NCI-H345 treated with DMSO at 0.1 percent for 48 hours (cell line): ENCODE measurements at regions not wholly inside any gene's neighbourhood (a gene's known extent, or its start where the extent isn't known, plus 50 kb on each side); places are given as distances from the start of the nearest gene placed in this dataset.
"Not testable (repeated sequence)": the region's sequence is repeated elsewhere in the genome, so short reads cannot be mapped to it uniquely, and the experiment has no call there.

Experiments used
- DNase-seq: peaks from one replicate; lab custom pipeline; 2025; ENCODE audit not compliant: unreplicated experiment; lab: John Stamatoyannopoulos, UW

DNA sequence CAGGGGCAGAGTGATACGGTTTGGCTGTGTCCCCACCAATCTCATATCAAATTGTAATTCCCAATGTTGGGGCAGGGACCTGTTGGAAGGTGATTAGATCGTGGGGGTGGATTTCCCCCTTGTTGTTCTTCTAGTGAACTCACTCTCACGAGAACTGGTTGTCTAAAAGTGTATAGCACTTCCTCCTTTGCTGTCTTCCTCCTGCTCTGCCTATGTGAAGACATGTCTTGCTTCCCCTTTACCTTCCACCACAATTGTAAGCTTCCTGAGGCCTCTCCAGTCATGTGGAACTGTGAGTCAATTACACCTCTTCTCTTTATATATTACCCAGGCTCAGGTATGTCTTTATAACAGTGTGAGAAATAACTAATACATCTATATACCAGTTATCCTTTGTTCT lies 706.4 kb upstream of the KLHL1 start:
- no peak for DNase-seq

DNA sequence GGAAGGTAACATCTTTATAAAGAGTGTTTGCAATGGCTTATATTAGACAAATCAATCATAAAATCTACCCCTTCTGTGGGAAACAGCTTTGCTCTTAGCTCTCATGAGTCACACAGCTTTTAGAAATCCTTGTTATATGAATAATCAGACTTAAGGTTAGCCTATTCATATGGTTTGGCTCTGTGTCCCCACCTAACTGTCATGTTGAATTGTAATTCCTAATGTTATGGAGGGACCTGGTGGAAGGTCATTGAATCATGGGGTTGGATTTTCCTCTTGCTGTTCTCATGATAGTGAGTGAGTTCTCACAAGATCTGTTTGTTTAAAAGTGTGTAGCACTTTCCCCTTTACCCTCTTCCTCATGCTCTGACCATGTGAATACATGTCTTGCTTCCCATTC lies 704.2 kb upstream of the KLHL1 start:
- DNase-seq, result no peak

DNA sequence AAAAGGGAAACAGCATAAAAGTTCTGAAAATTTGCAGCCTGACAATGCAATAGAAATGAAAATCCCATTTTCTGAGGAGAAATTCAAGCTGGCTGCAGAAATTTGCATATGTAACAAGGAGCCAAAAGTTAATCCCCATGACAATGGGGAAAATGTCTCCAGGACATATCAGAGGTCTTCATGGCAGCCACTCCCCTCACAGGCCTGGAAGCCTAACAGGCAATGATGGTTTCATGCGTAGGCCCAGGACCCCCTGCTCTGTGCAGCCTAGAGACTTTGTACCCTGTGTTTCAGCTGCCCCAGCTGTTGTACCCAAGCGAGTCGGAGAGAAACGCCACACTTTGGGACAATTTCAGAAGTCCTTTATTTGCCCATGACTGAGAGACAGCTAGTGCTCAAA lies 701.3 kb upstream of the KLHL1 start:
- DNase-seq, result no peak

DNA sequence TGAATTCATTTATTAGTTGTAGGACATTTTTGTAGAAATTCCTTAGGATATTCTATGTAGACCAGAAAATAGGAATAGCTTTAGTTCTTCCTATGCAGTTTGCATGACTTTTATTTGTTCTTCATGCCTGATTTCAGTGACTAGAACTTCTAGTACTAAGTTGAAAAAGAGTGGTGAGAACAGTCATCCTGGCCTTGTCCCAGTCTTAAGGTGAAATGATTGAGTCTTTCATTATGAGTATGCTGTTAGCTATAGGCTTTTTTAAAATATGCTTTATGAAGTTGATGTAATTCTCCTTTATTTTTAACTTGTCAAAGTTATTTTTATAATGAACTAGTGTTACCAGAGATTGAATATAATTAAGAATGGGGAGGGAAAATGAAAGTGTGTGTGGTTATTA lies 690.1 kb upstream of the KLHL1 start:
- DNase-seq, result no peak

DNA sequence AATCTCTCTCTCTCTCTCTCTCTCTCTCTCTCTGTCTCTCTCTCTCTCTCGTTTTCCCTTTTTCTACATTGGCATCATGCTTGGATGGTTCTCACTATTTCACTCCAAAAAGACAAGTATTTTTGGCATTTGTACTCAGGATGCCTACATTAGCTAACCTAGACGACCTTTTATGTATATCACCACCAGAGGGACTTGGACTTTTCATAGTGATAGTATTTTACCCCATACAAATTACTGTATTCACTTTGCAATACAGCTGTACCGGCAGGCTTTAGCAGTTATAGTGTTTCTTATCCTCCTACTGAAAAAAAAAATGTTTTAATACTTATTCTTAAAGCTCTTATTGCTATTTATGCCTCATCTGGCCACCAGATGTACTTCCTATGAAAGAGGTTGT lies 687.2 kb upstream of the KLHL1 start:
- no peak for DNase-seq

DNA sequence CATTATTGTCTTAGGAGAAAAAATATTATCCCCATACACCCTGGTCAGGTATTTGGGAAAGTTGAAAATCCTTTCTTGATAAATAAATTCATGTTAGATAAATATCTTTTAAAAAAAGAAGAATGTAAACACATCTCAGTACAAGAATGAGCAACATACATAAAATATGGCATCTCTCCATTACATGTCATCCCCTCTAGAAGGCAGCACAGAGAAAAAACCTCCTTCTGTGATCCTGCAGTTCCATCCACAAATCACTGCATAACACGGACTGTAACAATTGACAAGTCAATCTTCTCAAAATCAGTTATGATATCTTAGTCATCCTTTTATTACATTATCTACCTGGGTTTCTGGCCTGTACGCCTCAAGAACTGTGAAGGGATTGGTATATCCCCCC lies 683.9 kb upstream of the KLHL1 start:
- no peak for DNase-seq

DNA sequence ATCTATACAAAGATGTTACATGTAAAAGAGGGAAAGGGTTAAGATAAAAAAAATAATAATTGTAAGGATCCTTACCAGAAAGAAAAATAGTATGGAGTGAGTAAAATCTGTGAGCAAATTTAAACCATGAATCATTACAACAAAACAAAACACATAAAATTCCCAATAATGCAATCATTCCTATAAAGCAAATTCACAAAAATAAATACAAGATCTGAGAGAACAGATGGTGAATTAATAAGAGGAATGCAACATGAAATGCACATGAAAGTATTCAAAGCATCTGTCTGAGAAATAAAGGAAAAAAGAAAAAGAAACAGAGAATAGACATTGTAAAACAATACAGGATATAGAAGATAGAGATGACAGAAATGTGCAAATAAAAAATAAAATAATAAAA lies 681.5 kb upstream of the KLHL1 start:
- no peak for DNase-seq

DNA sequence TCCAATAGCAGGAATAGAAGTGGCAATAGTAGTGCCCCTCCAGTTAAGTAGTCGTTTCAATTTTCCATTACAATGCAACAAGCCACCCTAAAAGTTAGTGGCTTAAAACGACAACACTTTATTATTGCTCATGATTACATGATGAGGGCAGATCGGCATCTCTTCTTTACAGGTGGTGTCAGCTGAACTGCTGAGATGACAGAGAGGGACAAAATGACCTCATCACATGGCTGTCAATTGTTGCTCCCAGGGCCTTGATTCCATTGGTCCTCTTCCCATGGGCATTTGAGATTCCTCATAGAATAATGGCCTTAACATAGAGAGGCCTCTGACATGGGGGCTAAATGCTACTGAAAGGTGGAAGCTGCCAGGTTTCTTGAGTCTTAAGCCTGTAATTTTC lies 679.8 kb upstream of the KLHL1 start:
- DNase-seq, result peak; percentile 83

DNA sequence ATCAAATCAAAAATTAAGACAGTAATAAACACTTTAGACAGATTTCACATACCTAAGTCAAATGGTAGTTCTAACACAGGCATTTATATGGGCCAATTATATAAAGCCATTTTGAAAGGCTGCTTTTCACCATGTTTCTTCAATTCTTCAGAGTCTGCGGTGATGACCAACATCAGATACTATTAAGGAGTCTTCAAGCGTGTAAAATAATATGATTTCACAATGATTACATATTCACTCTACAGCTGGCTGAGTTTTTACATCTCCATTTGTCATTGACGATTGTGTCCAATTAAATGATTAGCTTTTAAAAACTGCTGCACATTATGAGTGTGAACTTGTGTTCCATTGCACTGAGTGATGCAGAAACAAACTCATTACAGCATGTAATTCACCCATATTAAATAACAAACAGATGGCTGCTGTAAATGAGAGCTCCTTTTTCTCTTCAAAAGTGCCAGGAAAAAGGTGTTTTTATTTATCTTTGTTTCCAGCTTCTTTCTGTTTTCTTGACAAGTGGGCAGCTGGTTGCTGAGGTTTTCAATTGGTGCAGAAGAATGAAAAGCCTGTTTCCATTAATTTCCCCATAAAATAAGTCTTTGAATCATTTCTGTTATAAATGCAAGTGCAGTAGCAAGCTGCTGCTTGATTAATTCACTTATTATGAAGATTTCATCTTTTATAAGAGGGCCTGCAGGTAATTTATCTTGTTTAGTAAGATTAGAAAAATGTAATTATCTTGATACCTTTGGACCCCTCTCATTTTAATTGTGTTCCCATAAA lies 676.1 kb upstream of the KLHL1 start:
- DNase-seq, result no peak

DNA sequence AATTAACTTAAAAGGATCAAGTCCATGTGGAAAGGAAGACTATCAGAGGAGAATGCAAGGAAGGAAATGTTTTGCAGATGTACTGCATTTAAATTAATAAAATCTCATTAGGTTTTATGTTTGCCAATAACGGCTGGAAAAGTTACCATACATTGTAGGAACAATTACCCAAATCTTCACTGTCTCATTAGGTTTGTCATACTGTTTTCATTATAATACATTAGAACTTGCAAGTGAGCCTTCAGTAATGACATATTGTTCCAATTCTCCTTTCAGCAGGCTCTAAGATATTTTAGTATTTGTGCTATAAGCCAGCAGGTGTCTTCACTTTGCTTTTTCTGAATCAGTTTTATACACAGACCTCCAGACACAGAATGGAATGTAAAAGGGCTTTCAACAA lies 661.6 kb upstream of the KLHL1 start:
- DNase-seq, result no peak

DNA sequence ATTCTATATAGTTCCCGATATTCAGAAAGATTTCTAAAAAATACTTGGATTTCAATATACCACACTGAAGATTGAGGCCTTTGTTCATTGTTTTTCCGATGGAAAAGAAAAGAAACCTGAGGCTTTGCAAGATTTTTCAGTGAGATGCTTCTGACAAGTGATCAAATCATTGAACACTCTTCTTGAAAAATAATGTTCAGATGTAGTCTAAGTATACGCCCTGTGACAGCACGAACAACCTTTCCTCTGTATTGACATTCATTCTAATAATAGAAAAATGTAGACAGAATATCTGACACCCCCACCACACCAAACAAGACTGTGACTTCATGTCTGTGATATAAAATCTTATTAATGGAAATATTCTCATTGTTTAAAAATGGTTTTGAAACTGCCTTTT lies 650.7 kb upstream of the KLHL1 start:
- DNase-seq, result no peak

DNA sequence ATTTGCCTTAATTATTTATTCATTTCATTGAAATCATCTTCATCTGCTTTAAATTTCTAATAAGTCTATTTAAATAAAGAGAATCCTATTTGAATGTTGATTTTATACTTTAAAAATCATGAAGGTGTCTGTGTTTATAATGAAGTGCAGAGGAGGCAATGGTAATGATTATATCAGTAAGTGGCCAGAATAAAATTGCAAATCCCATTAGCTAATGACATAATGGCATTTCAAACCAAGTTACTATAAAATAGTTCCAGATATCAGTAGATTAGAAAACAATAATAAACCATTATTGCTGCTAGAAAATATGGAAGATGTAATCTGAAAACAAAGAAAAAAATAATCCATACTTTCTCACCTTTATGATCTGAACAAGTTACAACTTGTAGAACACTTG lies 647.8 kb upstream of the KLHL1 start:
- DNase-seq, result no peak

DNA sequence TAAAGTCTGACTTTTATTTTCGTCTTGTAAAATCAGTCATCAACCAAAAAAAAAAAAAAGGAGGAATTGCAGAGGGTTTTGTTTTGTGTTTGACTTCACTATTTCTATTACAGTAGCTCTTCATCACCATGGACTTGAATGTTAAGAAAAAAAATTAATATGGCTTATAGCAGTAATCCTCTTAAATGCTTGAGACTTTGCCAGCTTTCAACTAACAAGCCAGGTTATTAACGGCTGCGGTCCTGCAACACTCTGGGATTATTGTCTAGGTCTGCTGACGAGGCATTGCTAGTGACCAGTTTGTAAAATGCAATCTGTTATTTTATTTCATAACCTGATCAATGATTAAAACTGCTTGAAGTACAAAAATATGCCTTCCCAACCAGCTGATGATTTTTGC lies 647.2 kb upstream of the KLHL1 start:
- DNase-seq, result no peak

DNA sequence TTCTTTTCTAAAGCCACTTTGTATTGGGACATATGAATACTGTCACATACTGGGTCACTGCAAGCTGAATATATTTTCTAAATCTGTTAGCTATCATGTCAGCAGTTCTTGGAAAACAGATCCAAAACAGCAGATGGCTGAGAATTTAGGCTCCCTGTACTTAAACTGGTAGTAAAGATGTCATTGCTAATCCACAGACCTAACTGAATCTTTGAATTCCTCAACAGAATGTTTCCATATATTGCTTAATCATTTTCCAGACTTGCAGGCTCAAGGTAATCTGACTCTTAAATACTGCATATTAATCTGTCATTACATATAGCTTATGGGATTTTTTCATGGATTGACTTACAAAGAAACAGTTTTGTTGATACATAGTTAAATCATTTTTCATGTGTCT lies 639.0 kb upstream of the KLHL1 start:
- DNase-seq, result no peak

DNA sequence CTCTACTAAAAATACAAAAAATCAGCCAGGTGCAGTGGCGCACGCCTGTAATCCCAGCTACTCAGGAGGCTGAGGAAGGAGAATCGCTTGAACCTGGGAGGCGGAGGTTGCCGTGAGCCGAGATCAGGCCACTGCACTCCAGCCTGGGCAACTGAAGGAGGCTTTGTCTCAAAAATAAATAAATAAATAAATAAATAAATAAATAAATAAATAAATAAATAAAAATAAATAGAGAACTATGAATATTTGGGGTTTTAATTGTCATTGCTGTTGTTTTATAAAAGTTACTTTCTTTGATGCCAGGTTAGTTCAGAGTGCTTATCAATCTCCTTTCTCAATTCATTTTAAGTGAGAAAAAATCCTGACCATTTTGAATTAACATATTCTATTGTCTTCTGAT lies 638.2 kb upstream of the KLHL1 start:
- DNase-seq, result not testable (repeated sequence)

DNA sequence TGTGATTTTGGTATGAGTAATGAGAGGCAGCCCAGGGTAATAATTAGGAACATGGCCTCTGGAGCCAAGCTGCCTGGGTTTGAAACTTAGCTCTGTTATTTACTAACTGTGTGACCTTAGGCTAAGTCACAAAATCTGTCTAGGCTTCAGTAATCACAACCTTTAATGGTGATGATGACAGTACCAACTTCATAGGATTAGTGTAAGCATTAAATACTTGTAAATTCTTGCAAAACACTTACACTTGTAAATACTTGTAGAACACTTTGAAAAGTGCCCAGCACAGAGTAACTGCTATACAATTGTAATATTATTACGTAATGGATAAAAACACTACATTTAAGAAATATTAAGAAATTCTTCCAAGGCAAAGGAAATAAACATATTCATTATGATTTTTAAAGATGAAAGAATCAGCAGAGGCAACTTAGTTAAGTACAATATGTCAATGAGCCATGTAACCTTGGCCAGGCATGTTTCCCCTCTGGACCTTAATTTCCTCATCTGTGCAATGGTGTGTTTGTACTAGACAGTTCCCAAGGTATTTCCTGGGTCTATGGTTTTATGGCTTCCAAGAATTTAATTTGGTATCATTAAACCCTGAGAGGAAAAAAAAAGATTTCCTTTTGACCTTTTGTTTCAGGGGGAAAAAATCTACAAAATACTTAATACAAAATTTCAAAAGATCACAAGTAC lies 628.5 kb upstream of the KLHL1 start:
- no peak for DNase-seq

DNA sequence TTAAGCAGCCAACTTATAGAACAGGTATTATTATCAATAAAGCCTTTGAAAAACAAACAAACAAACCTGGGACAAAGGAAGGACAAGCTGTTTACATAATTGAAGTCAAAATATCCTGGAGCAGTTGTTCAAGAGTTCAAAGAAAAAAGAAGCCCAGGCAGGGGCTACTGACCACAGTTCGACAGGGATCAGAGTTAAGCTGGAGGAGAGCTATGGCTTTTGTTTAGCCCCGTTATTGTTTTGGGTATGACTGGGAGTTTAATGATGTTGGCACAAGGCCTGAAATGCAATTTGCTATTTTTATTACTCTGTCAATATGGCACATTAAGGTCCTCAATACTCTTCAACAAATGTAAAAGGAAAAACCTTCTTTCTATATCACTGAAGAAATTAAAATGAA lies 624.4 kb upstream of the KLHL1 start:
- peak; percentile 73 for DNase-seq

DNA sequence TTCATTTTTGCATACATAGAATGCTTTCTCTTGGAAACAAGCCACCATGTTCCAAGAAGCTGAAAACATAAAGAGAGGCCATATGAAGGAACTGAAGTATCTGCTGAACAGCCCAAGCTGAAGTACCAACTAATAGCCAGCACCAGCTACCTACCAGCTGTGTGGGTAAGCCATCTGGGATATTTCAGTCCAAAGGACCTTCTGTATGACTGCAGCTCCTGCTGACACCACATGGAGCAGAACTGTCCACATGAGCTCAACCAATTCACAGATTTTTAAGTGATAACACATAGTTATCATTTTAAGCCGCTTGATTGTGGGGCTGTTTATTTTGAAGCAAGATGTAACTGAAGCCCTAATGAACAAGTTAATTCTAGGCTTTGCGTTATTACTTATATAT lies 621.1 kb upstream of the KLHL1 start:
- no peak for DNase-seq

DNA sequence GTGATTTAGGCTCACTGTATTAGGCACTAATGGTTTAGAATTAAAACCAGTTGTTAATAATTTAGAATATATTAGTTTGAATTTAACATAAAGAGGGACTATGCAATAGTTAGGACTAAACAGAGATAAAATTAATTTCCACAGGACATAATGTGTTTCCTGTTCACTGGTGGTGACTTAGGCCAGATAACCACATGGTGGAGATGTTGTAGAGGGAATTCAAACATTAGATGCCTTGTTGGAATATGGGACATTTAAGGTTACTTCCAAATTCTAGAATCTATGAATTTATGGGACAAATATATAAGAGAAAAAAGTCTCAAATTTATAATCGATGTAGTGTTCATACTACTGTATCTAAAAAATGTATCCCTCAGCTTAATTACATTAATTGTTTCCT lies 615.5 kb upstream of the KLHL1 start:
- DNase-seq, result no peak

DNA sequence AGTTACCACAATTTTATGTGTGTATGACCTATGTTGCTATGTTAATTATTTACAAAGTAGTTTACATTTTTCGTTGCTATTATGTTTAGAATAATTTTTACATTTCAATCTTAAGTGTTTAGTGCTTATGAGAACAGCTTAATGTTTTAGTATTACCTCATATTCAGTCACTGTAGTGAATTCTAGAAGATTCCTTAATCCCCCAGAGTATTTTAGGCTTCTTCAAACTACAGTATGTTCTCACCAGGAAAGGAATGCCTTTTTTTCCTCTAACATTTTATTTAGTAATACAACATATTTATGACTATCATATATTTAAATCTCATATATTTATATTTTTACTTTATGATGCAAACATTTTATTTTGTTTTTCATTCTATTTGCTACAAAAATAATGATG lies 612.1 kb upstream of the KLHL1 start:
- no peak for DNase-seq

DNA sequence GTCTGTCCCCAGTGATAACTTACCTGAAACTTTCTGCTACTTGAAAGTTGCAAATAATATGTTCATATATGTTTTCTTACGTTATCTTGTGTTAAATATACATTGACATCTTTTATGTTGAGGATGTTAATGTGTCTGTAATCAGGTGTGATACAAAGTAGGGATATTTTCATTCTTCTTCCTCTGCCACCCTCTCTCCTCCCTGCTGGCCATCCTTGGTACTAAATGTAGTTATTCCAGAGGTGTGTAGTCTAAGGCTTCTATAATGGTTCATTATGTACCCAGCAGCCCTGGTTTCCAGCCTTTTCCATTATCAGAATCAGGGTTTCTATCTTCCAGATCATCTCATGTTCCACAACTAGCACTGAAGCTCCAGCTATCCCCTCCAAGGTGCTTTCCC lies 606.7 kb upstream of the KLHL1 start:
- DNase-seq, result no peak

DNA sequence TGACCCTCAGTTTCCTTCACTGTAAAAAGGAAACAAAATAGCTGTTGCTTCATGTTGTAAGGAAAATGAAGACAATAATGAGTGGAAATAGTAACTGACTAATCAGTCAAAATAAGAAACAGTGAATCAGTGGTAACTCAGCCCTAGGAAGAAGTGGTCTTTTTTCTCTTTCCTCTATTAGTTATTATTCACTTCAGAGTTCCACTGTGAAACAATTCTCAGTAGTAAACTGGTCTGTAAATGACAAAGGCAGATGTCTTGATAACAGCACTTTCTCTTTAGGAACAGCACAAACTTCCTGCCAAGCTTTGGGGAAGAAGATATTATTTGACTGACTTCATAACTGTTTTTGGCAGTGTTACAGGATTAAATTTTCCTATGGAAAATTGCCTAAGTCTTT lies 600.5 kb upstream of the KLHL1 start:
- DNase-seq, result no peak

DNA sequence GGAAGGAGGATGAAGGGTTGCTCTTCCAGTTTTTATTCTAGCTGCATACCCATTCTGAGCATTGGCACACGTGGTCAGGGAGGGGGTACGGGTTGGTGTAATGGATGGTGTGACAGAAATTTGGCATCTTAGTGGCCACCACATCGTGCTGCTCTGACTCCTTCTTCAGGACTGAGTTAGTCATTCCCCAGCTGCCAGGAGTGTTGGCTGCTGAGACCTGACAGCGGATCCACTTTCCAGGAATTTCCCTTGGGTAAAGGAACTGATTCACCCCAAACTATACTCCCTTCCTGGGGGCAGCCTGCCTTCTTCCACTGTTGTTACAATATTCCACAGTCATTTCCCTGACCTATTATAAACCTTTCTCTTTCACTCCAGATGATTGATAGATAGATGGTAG lies 595.5 kb upstream of the KLHL1 start:
- no peak for DNase-seq
